ENCODE measurements at regions not wholly inside any gene's neighbourhood (a gene's known extent, or its start where the extent isn't known, plus 50 kb on each side); places are given as distances from the start of the nearest gene placed in this dataset.

GRCh38 chr1:167145965-167146364 lies 52.1 kb downstream of the STYXL2 start:
- DNase-seq: no peak

- no peak for DNase-seq
Observed at GRCh38 chr1:167146903-167147539, 53.1 kb downstream of the STYXL2 start.

- DNase-seq: no peak
Observed at GRCh38 chr1:167148421-167148820, 54.5 kb downstream of the STYXL2 start.

DNA sequence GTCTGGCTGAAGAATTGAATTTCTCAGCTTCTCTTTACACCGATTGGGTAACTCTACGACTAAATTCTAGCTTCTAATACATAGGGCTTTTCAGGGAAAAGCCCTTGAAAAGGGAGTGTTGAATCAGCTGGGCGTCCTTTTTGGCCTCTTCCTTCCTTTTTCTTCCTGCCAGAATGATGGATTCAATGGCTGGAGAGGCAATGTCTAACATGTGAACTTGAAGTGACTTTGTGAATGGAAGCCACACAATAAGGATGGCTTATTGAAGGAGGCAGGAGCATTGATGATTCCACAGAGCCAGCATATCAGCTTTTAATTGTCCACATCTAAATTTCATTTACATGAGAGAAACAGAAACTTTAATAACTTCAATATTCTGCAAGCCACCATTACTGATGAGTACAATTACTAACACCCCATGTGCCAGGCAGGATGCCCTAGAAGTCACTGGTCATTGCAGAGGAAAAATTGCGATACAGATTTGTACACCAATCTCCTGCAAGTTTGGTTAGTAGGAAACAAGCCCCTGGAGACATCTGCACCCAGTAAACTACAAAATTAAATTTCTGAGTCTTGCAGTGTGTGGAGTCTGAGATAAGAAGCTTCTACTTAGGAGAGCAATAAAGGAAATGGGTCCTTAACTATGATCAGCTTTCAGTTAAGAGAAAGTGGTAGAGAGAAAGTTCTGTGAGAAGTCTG lies 56.1 kb downstream of the STYXL2 start:
- DNase-seq: no peak

DNA sequence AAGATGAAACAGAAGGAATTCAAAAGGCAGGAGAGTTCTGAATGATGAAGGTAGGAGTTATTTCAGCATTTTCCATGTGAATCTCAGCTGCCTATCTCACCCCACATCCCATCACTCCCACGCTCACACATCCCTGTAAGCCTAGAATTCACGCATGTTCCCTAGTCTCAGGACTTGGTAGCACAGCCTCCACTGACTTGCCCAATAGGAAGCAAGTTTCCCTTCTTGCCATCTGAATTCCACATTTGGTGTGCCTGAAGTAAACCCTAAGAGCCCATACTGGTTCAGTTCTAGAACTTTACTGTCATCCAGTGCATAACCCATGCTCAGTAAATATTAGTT lies 56.6 kb downstream of the STYXL2 start:
- DNase-seq: no peak

DNA sequence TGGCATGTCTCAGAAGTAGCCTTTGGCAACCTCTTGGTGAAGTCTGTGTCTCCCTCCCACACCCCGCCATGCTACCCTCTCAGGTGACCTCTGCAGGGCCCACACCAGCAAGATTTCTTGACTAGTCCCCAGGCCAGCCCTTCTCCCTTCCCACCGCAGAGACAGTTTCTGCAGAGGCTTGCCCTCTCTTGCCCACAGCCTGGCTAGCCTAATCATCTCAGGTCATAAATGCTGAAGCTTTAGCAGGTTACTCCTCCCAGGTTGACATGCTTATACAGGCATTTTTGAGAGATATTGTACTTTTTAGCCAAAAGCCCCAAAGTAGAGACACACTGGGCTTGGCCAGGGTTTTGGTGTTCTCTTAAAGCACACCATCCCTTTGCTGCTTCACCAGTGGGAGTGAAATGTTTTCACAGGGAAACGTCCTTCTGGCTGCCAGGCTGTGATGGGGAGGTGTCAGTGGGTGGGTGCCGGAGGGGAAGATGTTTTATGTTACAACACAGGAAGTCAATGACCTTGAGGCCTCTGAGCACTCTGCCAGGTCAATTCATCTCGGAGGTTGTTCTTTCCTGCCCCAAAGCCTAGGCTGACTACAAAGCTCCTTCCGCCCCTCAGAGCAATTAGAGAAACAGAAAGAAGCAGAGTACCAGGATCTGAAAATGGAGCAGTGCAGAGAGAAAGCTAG lies 58.5 kb downstream of the STYXL2 start:
- DNase-seq: no peak

DNA sequence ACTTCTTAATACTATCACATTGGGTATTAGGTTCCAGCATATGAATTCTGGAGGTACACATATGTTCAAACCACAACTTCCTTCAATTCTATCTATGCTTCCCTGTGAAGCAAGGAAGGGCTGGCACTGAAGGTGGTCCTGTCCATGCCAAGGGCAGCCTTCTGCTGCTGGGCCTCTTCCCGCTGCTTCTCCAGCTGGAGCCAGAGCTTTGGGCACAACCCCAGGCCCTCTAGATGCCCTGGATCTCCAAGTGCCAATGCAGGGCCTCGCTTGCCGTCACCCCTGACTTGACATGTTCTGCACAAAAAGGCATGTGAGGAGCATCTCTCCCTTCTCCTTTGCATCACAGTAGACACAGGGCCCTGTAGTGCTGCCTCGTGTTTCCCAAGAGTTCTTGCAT lies 62.6 kb downstream of the STYXL2 start:
- DNase-seq: no peak

DNA sequence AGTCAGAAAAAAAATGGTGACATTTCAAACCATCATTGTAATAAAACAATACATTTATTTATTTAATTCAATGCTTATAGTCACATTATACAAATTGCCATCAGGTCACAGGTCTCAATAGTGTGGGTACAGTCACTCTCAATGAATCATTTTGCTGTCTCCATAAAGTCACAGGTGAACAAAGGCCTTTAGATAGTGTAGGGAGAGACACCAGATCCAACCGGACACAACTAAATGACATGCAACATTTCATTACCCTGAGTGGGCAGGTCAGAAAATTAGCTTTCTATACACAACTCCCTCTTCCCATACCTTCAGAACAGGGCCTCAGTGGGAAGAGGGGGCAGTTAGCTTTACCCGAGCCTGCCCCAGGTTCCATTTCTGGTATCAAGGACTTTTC lies 63.2 kb downstream of the STYXL2 start:
- no peak for DNase-seq

- DNase-seq: no peak
Observed at GRCh38 chr1:167158111-167158812, 62.4 kb upstream of the POU2F1 start.

DNA sequence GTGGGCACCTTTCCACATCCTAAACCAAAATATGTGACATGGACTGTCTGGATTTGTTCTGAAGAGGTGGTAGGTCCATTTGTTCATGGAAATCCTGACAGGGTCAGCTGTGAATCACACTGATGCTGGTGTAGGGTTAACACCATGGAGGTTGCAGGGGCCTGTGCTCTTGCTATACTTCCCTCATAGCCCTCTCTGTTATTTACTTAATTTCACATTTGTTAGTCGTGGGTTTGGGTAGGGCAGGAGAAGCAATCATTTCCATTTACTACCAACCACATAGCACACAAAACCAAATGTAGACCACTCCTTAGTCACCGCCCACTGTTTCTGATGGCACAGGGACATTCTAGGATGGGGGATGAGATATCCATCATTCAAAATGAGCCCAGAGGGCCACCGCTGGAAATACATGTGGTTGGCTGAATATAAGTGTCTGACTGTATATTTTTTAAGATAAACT lies 61.8 kb upstream of the POU2F1 start:
- no peak for DNase-seq

- DNase-seq: no peak
Observed at GRCh38 chr1:167159782-167160181, 60.9 kb upstream of the POU2F1 start.

DNA sequence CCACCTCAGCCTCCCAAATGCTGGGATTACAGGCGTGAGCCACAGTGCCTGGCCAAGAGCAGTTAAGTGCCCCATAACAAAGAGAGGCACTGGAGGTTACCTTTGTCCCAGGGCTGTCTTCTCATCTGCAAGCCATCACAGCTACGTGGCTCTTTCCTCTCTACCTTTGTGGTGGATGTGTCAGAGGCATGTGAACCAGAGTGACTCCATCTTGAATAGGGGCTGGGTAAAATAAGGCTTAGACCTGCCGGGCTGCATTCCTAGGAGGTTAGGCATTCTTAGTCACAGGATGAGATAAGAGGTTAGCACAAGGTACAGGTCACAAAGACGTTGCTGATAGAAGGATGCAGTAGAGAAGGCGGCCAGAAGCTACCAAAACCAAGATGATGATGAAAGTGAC lies 59.4 kb upstream of the POU2F1 start:
- DNase-seq: no peak

DNA sequence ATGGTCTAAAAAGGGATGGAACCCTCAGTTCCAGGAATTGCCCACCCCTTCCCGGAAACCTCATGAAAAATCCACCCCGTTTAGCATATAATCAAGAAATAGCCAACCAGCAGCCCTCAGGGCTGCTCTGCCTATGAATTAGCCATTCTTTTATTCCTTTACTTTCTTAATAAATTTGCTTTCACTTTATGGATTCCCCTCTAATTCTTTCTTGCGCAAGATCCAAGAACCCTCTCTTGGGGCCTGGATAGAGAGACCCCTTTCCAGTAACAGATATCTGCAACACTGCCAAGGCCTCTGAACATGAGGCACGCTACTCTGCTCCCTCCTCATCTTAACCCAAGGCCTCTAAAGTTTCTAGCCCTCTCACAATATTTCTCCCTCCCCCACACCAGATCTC lies 58.9 kb upstream of the POU2F1 start:
- DNase-seq: no peak

DNA sequence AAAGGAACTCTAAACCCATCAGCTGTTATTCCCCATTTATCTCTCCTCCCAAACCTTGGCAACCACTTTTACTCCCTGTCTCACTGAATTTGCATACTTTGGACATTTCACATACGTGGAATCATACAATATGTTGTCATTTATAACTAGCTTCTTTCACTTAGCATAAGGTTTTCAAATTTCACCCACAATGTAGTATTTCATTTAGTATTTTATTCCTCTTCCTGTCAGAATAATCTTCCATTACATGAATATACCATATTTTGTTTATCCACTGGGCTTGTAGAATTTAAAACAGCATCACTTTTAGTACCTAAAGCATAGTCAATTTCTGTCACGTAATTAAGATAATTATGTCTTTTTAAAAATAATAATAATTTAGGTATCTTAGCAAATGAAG lies 55.5 kb upstream of the POU2F1 start:
- no peak for DNase-seq

- peak; percentile 82 for DNase-seq
Observed at GRCh38 chr1:167165948-167166689, 54.6 kb upstream of the POU2F1 start.

DNA sequence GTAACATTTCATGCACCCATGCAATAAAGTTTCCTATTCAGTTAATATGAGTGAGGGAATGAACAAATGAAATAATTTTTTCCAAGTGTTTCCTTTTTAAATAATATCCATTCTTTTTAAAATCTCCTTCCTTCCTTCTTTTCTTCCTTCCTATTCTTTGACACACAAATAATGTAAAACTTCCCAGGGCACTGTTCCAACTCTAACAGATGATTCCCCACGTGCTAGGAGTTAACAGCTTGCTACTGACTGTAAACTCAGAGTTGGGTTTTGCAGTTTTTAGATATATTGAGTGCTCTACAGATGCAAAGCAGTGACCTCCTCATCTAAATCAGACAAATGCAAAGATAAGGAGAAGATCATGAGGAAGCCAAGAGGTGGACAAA lies 54.0 kb upstream of the POU2F1 start:
- peak; percentile 83 for DNase-seq

GRCh38 chr1:167168424-167168823 lies 52.3 kb upstream of the POU2F1 start:
- DNase-seq: no peak

DNA sequence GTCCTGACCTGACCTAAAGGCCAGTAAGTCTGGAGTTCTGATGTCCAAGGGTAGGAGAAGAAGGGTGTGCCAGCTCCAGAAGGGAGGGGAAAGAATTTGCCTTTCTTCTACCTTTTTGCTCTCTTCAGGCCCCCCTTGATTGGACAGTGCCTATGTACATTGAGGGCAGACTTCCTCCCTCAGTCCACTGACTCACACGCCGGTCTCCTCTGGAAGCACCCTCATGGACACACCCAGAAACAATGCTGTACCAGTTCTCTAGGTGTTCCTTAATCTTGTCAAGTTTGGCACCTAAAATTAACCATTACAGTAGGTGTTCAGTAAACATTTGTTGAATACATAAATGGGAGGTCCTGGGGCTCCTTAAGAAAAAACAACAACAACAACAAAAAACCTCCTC lies 51.0 kb upstream of the POU2F1 start:
- no peak for DNase-seq

All from DMS 273 treated with DMSO at 0.1 percent for 48 hours (cell line).